ENCODE measurements at regions not wholly inside any gene's neighbourhood (a gene's known extent, or its start where the extent isn't known, plus 50 kb on each side); places are given as distances from the start of the nearest gene placed in this dataset.

DNA sequence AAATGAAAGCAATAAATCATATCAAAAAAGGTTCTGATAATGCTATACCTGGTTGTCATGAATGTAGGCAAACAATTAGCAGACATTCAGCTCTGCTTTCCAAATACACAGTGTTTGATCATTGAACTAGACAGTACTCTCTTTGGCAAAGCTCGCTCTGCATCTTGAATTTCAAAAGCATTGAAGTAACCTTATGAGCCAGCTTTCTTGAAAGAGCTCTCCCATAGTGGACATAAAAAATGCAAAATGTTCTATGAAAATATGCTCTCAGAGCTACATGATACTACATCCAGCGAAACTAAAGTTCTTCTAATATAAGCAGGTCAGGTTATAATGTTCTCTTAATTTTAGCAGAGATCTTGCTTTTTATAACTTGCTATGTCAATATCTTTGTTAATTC lies 533.4 kb downstream of the CSNK1G3 start:
- TF ChIP-seq POLR2A (IDR thresholded peaks at IDR 0.05): no peak
- TF ChIP-seq, protein P1, sequence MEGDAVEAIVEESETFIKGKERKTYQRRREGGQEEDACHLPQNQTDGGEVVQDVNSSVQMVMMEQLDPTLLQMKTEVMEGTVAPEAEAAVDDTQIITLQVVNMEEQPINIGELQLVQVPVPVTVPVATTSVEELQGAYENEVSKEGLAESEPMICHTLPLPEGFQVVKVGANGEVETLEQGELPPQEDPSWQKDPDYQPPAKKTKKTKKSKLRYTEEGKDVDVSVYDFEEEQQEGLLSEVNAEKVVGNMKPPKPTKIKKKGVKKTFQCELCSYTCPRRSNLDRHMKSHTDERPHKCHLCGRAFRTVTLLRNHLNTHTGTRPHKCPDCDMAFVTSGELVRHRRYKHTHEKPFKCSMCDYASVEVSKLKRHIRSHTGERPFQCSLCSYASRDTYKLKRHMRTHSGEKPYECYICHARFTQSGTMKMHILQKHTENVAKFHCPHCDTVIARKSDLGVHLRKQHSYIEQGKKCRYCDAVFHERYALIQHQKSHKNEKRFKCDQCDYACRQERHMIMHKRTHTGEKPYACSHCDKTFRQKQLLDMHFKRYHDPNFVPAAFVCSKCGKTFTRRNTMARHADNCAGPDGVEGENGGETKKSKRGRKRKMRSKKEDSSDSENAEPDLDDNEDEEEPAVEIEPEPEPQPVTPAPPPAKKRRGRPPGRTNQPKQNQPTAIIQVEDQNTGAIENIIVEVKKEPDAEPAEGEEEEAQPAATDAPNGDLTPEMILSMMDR (IDR thresholded peaks at IDR 0.05): no peak

Measured in lower leg skin (tissue), 3 donors.